Neuronal stem cell (in vitro differentiated cells): ENCODE measurements at regions not wholly inside any gene's neighbourhood (a gene's known extent, or its start where the extent isn't known, plus 50 kb on each side); places are given as distances from the start of the nearest gene placed in this dataset.

ENCODE experiments used
- DNase-seq: peaks from one replicate; pipeline ENCODE4 v3.0.0-alpha.2; 2013; ENCODE audit warnings: low spot score
- H2AFZ ChIP-seq: one replicate; pipeline ENCODE4 v1.6.1; 2013; ENCODE audit warnings: mild to moderate bottlenecking, low read length, inconsistent platforms
- H2AK5ac ChIP-seq: 2 replicates; pipeline ENCODE4 v1.6.1; 2013; ENCODE audit warnings: low read depth, mild to moderate bottlenecking, inconsistent platforms, low read length, moderate library complexity, mixed read lengths
- H2BK120ac ChIP-seq: 2 replicates; pipeline ENCODE4 v1.6.1; 2013; ENCODE audit warnings: low read depth, mild to moderate bottlenecking, inconsistent platforms, low read length, moderate library complexity, mixed read lengths
- H2BK12ac ChIP-seq: one replicate; pipeline ENCODE4 v1.6.1; 2013; ENCODE audit warnings: low read length, inconsistent platforms
- H2BK15ac ChIP-seq: 2 replicates; pipeline ENCODE4 v1.6.1; 2013; ENCODE audit warnings: mild to moderate bottlenecking, low read length, inconsistent platforms, mixed read lengths
- H2BK5ac ChIP-seq: one replicate; pipeline ENCODE4 v1.6.1; 2013; ENCODE audit warnings: inconsistent platforms, mild to moderate bottlenecking, low read length, moderate library complexity
- H3K14ac ChIP-seq: one replicate; pipeline ENCODE4 v1.6.1; 2013; ENCODE audit warnings: low read length, inconsistent platforms
- H3K18ac ChIP-seq: 2 replicates; pipeline ENCODE4 v1.6.1; 2013; ENCODE audit warnings: low read length, inconsistent platforms
- H3K23ac ChIP-seq: 2 replicates; pipeline ENCODE4 v1.6.1; 2013; ENCODE audit warnings: low read depth, mild to moderate bottlenecking, mixed read lengths, low read length, inconsistent platforms; ENCODE audit not compliant: poor library complexity
- H3K27ac ChIP-seq: replicated peaks from 3 replicates; pipeline ENCODE4 v1.5.1; 2013; ENCODE audit warnings: low read length, inconsistent platforms
- H3K27me3 ChIP-seq, 3 experiments: 2 replicates each; pipeline ENCODE4 v1.6.1; 2013; ENCODE audit warnings: low read length in 3 of 3, mild to moderate bottlenecking in 2 of 3, inconsistent platforms in 1 of 3, low read depth in 1 of 3, mixed read lengths in 1 of 3, moderate library complexity in 1 of 3; ENCODE audit not compliant: control insufficient read depth in 3 of 3, insufficient read depth in 3 of 3
- H3K36me3 ChIP-seq, 2 donors: replicated peaks in 1 of 2; 2 replicates each; pipeline ENCODE4 v1.6.1; 2013; ENCODE audit warnings: low read length in 2 of 2; ENCODE audit not compliant: control insufficient read depth in 2 of 2, insufficient read depth in 2 of 2
- H3K4ac ChIP-seq: 2 replicates; pipeline ENCODE4 v1.6.1; 2013; ENCODE audit warnings: inconsistent platforms, mild to moderate bottlenecking, low read length, moderate library complexity
- H3K4me1 ChIP-seq, 2 donors: 1 replicate in 1 of 2; 2 replicates in 1 of 2; pipeline ENCODE4 v1.6.1; 2013; ENCODE audit warnings: low read length in 2 of 2, low read depth in 1 of 2; ENCODE audit not compliant: control insufficient read depth in 2 of 2, insufficient read depth in 1 of 2
- H3K4me2 ChIP-seq: one replicate; pipeline ENCODE4 v1.6.1; 2013; ENCODE audit warnings: mild to moderate bottlenecking, low read length, inconsistent platforms; ENCODE audit not compliant: insufficient read depth, poor library complexity, severe bottlenecking
- H3K4me3 ChIP-seq, 2 donors: 2 replicates each; pipeline ENCODE4 v1.5.1; 2013; ENCODE audit warnings: low read length in 2 of 2, mild to moderate bottlenecking in 2 of 2, inconsistent platforms in 1 of 2, moderate library complexity in 1 of 2
- H3K79me1 ChIP-seq: one replicate; pipeline ENCODE4 v1.6.1; 2013; ENCODE audit warnings: low read depth, mild to moderate bottlenecking, inconsistent platforms, low read length, moderate library complexity
- H3K9ac ChIP-seq: one replicate; pipeline ENCODE4 v1.6.1; 2013; ENCODE audit warnings: mild to moderate bottlenecking, low read depth, low read length, inconsistent platforms; ENCODE audit not compliant: poor library complexity
- H3K9me3 ChIP-seq, 2 donors: replicated peaks in 1 of 2; 2 replicates each; pipeline versions ENCODE3 to v1.6.1; 2013; ENCODE audit warnings: low read length in 2 of 2, mild to moderate bottlenecking in 2 of 2, inconsistent platforms in 1 of 2, low read depth in 1 of 2, mixed read lengths in 1 of 2, moderate library complexity in 1 of 2; ENCODE audit not compliant: control insufficient read depth in 2 of 2, insufficient read depth in 1 of 2
- H4K8ac ChIP-seq: one replicate; pipeline ENCODE4 v1.6.1; 2013; ENCODE audit warnings: low read depth, mild to moderate bottlenecking, inconsistent platforms, low read length, moderate library complexity
- H4K91ac ChIP-seq: one replicate; pipeline ENCODE4 v1.6.1; 2013; ENCODE audit warnings: low read length, low read depth, mild to moderate bottlenecking, inconsistent platforms; ENCODE audit not compliant: poor library complexity
- WGBS, 2 donors: extraction: QIAGEN DNeasy Blood & Tissue Kit; methylation state at CpG; one replicate each; pipeline ENCODE4 v1.1.7; 2013; ENCODE audit warnings: missing lambda C conversion rate in 2 of 2, mixed read lengths in 1 of 2; ENCODE audit not compliant: insufficient read length in 2 of 2, insufficient replicate concordance in 1 of 2; ENCODE audit errors: extremely low coverage in 2 of 2; 5-methylcytosine and 5-hydroxymethylcytosine counted together

DNA sequence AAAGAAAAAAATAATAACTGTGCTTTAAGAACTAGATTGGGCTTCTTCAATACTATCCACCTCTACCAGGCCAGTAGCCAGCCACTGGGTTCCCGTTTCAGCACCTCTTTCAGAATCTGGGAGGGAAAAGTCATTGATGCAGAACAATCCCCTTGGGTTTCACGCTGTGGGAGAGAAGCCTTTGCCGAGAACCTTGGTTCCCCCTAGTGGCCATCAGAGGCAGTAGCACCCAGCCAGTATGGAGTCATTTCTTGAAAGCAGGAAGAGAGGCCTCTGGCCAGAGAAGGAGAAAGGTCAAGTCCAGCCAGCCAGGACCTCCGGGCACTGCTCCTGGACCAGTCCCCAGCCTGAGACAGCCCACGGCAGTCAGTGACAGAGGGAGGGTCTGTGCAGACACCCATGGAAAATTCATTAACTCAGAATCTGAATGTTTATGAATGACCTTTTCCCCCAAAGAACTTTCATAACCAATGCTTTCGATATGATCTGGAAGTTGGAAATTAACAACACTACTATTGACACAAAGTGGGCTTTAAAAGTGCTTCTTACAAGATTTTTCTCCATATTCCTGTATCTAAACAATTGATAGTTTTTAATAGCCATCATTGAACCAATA, 51.2 kb upstream of the CDH5 start:
- H3K23ac ChIP-seq = no peak overlapping the region
- no peak overlapping the region for H4K91ac ChIP-seq
- H3K27me3 ChIP-seq = peaks cover 0 to 4% (median 0%) of the 10 kb centered on the region in 3 experiments
- no peak overlapping the region for H4K8ac ChIP-seq
- no peak overlapping the region for H2BK15ac ChIP-seq
- H3K4me1 ChIP-seq = no peaks in the 10 kb centered on the region
- H2BK5ac ChIP-seq = no peak overlapping the region
- no peak overlapping the region for H3K27ac ChIP-seq
- no peak overlapping the region for H2BK12ac ChIP-seq
- H3K4me2 ChIP-seq = no peak overlapping the region
- H3K9me3 ChIP-seq = no peaks in the 10 kb centered on the region
- H3K14ac ChIP-seq = no peak overlapping the region
- no peaks in the 10 kb centered on the region for H3K79me1 ChIP-seq
- H3K4ac ChIP-seq = no peak overlapping the region
- H3K9ac ChIP-seq = no peak overlapping the region
- no peak overlapping the region for H2BK120ac ChIP-seq
- no peak overlapping the region for H2AFZ ChIP-seq
- H3K4me3 ChIP-seq = no peak overlapping the region
- no peak overlapping the region for H2AK5ac ChIP-seq
- DNase-seq = peak; percentile 76
- H3K18ac ChIP-seq = no peak overlapping the region
- H3K36me3 ChIP-seq = no peaks in the 10 kb centered on the region
- WGBS, 2 donors = no CpG with 5 or more reads among the region's 6 CpGs

DNA sequence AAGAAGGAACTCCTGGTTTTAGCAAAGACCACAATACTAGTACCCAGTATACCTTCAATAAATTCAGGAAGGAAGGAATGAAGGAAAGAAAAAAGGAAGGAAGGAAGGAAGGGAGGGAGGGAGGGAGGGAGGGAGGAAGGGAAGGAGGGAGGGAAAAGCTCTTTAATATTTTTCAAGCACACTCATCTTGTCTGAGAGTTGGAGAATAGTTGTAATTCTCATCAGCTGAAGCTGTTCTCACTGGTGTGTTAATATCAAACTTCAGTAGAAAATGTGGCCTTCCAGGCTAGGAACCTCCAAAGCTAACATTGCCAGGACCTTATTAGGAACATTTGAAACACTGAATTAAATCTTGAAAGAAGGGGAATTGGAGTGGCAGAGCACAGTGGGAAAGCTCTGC, 55.2 kb upstream of the CDH5 start:
- Histone ChIP-seq H4K8ac (no peak overlapping the region), H3K4me1 (no peaks in the 10 kb centered on the region), H3K27me3 (peaks cover 0 to 7% (median 0%) of the 10 kb centered on the region in 3 experiments), H3K9ac (no peak overlapping the region), H2BK12ac (no peak overlapping the region), H3K4ac (no peak overlapping the region), H3K14ac (no peak overlapping the region), H3K79me1 (no peaks in the 10 kb centered on the region), H3K36me3 (no peaks in the 10 kb centered on the region), H4K91ac (no peak overlapping the region), H3K27ac (no peak overlapping the region), H3K18ac (no peak overlapping the region), H3K23ac (no peak overlapping the region), H2AFZ (no peak overlapping the region), H2BK120ac (no peak overlapping the region), H3K9me3 (no peaks in the 10 kb centered on the region), H2AK5ac (no peak overlapping the region), H3K4me2 (no peak overlapping the region), H2BK5ac (no peak overlapping the region), H2BK15ac (no peak overlapping the region), H3K4me3 (no peak overlapping the region)
- DNase-seq = no peak

DNA sequence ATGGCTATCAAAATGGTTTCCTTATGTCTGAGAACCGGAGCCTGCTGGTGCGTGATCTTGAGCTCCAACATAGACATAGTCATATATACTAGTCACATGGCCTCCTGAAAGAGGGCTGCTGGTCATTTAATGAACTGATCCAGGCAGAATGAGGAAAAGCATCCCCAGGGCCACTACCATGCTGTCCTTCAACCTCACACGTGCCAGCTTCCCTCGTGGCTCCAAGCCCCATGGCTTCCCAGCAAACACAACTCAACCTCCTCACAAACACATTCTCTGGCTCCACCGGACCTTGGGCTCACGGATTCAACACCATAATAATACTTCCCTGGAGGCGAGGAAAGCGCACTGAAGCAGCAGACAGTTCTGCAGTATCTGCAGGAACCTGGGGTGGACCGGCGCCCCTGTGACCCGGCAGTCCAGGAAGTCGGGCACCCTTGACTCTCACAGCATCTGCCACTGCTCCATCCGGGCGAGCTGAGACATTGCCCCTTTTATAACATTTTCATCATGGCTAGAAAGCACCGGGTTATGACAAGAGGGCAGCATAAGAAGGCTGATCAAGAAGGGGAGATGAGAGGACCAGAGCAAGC, 57.2 kb upstream of the CDH5 start:
- Histone ChIP-seq H3K4me1 (no peaks in the 10 kb centered on the region), H3K9ac (no peak overlapping the region), H2BK5ac (no peak overlapping the region), H3K4me3 (no peak overlapping the region), H3K79me1 (no peaks in the 10 kb centered on the region), H2BK120ac (no peak overlapping the region), H3K23ac (no peak overlapping the region), H3K36me3 (no peaks in the 10 kb centered on the region), H4K91ac (no peak overlapping the region), H3K27me3 (peaks cover 0 to 7% (median 0%) of the 10 kb centered on the region in 3 experiments), H3K14ac (no peak overlapping the region), H2AFZ (no peak overlapping the region), H3K27ac (no peak overlapping the region), H2BK12ac (no peak overlapping the region), H4K8ac (no peak overlapping the region), H3K18ac (no peak overlapping the region), H3K4ac (no peak overlapping the region), H3K9me3 (no peaks in the 10 kb centered on the region), H2AK5ac (no peak overlapping the region), H2BK15ac (no peak overlapping the region), H3K4me2 (no peak overlapping the region)
- DNase-seq = no peak
- no CpG with 5 or more reads among the region's 15 CpGs for WGBS, 2 donors

DNA sequence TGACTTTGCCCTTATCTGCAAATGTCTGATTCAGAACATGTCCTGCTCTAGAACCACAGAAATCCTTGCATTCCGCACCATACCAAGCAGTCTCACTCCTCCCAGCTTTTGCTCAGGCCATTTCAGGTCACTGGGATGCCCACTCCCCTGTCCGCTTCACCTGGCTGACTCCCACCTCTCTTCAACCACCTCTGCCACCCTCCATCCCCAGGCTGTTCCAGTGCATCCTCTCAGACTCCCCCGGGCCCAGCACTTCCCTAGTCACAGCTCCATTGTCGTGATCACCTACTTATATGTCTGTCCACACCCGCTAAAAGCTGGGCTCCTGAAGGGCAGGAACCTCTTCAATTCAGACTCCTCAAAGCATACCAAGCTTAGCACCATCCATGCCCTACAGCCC, 58.4 kb upstream of the CDH5 start:
- H2AK5ac ChIP-seq = no peak overlapping the region
- H2AFZ ChIP-seq = no peak overlapping the region
- no peaks in the 10 kb centered on the region for H3K9me3 ChIP-seq
- no peaks in the 10 kb centered on the region for H3K4me1 ChIP-seq
- no peak overlapping the region for H3K18ac ChIP-seq
- H3K36me3 ChIP-seq = no peaks in the 10 kb centered on the region
- H2BK120ac ChIP-seq = no peak overlapping the region
- DNase-seq = no peak
- no peak overlapping the region for H2BK15ac ChIP-seq
- H2BK5ac ChIP-seq = no peak overlapping the region
- H3K27me3 ChIP-seq = peaks cover 0 to 7% (median 0%) of the 10 kb centered on the region in 3 experiments
- H3K4ac ChIP-seq = no peak overlapping the region
- no CpG with 5 or more reads among the region's 5 CpGs for WGBS, 2 donors
- no peak overlapping the region for H3K27ac ChIP-seq
- no peak overlapping the region for H2BK12ac ChIP-seq
- no peak overlapping the region for H3K4me3 ChIP-seq
- no peak overlapping the region for H3K9ac ChIP-seq
- H3K79me1 ChIP-seq = no peaks in the 10 kb centered on the region
- H3K14ac ChIP-seq = no peak overlapping the region
- no peak overlapping the region for H3K4me2 ChIP-seq
- H3K23ac ChIP-seq = no peak overlapping the region
- H4K91ac ChIP-seq = no peak overlapping the region
- H4K8ac ChIP-seq = no peak overlapping the region
